NCI-H2029 treated with DMSO at 0.1 percent for 48 hours (cell line): ENCODE measurements at regions not wholly inside any gene's neighbourhood (a gene's known extent, or its start where the extent isn't known, plus 50 kb on each side); places are given as distances from the start of the nearest gene placed in this dataset.
"Not testable (repeated sequence)": the region's sequence is repeated elsewhere in the genome, so short reads cannot be mapped to it uniquely, and the experiment has no call there.

Experiments used
- DNase-seq: peaks from one replicate; lab custom pipeline; 2025; lab: John Stamatoyannopoulos, UW

DNA sequence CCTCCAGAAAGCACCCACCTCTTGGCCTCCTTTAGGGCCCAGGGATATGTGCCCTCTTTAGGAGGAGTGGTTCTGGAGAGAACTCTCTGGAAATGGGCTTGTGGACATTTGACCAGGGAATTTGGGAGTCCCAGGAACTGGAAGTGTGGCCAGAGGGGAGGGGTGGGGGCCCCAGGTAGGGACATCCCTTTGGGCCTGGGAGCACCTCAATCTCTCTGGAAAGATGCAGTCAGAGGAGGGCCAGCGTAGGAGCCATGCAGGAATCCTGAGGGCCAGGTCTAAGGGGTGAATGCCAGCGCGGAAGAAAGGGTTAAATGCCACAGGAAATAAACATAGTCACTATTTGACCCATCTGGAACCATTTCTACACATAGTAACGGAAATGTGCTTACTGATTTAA is 50.3 kb upstream of the ITGA11 start:
- no peak for DNase-seq

DNA sequence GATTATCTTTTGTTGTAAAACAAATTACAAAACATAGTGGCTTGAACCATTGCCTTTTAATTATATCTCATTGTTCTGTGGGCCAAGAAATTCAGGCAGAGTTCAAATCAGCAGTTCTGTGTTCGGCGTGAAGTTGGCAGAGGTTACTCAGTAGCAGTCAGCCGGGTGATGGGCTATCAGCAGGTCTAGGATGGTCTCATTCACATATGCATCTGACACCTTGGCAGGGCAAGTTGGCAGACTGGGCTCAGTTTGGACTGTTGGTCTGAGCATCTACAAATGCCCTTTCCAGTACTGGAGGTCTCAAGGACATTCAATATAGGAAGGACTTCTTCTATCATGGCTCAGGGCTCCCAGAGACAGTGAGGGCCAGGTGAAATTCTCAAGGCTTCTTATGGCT is 51.2 kb upstream of the ITGA11 start:
- no peak for DNase-seq

DNA sequence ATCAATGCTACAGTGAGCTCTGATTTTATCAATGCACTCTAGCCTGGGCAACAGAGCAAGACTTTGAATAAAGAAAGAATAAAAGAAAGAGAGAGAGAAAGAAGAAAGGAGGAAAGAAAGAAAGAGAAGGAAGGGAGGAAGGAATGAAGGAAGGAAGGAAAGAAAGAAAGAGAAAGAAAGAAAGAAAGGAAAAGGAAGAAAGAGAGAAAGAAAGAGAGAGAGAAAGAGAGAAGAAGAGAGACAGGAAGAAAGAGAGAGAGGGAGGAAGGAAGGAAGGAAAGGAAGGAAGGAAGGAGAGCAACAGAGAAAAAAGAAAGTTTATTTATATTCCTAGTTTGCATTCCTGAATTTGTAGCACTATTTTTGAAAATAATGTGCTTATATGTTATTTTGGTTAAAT is 52.3 kb upstream of the ITGA11 start:
- no peak for DNase-seq

DNA sequence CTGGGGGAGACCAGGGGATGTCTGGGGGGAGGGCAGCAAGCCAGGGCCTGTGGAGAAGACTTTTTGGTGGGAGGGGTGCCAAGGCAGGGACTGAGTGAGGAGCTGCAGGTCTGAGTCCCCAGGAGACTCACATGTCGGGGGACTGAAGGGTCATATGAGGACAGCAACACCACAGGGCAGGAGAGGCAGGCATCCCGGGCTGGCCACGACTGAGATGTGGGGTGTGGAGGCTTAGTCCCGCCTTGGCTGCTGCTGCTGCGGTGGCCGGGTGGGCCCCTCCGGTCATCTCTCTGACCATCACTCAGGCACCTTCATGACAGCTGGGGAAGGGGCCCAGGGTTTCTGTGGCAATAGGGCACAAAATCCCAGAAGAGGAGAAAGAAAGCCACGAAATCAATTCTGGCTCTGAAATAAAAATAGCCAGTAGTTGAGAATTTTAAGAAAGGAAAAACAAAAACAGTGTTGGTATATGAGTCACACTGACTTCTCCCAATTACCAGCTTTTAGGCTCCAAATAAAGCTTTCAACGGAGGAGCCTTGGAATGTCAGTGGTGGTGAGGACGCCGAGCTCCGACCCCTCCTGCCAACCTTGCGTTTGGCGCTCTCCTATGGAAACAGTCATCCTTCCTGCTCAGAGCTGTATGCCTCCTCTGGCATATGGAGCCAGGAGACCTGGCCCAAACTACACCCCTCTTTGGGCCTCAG is 52.9 kb upstream of the ITGA11 start:
- no peak for DNase-seq

DNA sequence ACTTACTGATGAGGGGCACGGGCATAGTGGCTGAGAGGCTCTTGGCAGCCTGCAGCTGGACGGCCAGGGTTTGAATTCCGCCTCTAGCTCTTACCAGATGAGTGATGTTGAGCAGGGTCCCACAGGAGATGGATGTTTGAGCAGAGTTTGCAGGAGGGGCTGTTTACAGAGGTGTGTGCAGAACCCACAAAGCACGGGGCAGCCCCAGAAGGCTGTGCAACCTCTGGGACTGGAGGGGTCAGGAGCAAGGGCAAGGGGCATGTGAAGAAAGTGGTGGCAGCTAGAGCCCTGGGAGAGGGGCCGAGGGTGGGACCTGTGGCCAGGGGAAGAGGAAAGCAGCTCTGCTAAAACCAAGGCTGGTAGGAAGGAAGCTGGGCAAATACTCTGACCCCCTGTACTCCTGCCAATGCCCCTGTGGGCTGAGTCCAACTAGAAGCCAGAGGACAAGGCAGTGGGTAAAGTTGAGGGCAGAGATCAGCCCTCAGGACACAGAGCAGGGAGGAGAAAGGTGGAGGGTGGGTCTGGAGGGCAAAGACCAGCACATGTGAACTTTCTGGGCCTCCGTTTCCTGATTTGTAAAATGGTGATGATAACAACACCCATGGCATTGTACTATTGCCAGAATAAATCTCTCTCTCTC is 53.9 kb upstream of the ITGA11 start:
- no peak for DNase-seq

DNA sequence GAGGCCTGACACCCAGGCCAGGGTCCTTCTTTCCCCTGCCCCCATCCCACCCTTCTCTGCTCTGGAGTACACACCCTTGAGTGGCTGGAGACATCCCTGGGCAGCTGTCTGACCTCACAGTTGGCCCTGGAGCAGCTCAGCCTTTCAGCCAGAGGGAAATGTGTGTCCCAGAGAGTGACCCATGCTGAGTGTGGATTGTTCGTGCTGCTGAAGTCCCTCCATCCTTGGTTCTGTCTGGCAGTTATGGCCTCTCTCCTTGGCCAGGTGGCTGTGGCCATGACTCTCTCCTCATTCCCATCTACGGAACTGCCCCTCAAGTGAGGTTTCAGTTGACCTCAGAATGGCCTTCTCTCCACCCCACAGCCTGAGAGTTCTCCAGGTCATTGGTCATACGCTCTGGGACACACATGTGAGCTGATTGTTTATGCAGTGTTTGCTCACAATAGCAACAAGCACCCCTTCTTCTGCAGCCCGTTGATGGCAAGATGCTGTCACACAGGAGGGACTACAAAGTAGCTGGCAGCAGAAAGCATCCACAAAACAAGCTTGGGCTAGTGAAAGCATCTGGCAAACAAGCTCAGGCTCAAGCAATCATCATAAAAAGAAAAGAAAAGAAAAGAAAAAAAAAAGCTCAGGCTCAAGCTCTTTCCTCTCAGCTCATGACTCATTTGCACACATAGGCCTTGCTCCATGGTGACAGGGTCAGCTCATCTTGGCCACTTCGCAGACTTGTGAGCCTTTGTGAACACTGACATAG is 55.3 kb upstream of the ITGA11 start:
- no peak for DNase-seq

DNA sequence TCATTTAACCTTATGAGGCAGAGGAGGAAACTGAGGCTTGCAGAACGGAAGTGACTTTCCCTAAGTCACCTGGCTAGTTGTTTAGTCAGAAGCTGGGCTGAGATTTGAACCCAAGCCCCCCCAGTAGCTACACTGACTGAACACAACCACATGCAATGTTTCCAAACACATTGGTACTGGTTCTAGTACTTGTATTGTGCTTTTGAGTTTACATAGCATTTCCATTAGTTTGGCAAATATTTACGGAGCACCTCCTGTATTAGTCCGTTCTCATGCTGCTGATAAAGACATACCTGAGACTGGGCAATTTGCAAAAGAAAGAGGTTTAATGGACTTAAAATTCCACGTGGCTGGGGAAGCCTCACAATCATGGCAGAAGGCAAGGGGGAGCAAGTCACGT is 56.3 kb upstream of the ITGA11 start:
- no peak for DNase-seq

DNA sequence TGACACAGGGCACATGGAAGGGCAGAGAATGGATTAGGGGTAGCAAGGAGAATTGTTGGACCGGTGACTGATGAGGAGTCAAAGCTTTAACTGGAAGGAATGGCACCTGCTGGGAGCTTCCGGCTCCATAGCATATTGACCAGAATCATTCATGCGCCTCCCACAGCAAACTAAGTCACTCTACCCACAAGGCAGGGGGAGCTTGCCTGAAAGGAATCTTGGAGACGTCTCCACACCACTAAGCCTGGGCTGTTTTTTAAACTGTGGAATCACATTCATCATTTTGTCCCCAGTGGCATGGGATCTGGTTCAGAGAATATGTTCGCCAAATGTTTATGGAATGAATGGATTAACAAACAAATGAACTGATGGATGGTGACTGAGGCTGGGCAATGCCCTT is 57.0 kb upstream of the ITGA11 start:
- DNase-seq = no peak

DNA sequence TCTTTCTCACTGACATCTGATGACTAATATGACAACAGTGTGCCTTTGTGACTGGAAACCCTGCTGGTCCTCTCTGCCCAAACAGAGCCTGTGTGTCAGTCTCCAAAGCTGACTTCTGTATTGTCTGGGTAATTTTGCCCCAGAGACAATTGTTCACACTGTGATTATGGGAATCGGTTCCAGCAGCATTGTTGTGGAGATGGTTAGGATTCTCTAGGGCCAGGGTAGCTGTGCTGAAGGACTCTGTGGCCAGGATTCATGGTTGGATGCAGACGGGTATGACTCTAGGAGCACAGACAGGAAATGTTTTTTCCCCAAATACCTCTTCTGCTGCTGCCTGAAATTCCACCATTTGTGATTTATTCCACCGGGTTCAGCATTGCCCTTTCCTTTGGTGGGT is 57.5 kb upstream of the ITGA11 start:
- no peak for DNase-seq

DNA sequence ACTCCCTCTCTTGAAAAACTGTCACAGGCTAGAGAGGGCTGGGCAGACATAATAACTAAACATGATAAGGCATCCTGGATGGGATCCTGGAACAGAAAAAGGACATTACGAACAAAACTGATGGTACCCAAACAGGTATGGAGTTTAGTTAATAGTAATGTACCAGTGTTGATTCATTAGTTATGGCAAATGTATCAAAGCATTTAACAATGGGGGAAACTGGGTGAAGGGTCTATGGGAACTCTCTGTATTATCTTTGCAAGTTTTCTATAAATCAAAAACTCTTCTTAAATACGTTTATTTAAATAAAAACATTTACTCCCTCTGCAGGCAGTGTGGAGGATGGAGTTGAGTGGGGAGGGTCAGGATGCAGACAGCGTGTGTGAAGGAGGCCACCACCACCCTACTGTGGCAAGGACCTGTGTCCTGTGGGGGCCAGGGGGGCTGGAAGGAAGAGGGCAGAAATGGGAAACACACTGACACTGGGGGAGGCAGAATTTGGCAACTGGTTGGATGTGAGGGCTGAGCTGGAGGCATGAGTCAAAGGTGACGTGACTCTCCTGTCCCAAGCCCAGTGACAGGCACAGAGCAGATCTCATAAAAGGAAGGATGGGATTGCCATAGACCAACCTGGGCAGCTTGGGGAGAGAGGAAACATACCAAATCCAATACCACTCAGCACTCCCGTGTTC is 59.6 kb upstream of the ITGA11 start:
- no peak for DNase-seq

DNA sequence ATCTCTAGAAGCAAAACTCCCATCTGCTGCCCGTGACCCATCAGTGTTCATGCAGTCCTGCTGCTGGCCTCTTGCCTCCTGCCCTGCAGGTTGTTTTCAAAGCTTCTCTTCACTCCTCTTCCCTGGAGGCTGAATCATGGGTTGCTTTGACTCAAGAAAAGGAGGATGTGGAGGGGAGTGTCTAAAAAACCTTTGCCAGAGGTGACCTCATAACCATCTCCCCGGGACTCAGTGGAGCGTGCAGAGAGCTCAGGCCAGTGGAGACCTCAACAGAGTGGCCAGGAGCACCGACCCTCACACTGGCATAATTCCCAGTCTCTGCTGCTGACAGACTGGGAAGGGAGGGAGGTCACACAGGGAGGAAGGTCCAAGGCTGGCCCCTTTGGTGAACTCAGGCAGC is 60.9 kb upstream of the ITGA11 start:
- DNase-seq = no peak

DNA sequence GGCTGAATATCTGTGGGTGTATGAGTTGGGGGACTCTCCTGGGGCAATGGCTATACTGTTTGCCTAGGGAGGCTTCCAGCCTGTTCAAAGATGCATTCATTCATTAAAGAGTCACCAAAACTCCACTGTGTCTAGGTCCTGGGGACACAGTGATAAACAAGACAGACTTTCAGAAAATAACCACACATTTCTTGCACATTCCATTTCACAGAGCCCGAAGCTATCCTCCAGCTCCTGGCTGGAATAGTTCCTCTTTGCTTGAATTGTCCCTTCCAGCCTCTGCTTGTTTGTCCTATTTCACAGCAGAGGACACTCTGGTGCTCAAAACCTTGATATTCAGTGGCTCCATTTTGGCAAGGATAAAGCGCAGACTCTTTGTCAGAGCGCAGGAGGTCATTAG is 61.7 kb upstream of the ITGA11 start:
- DNase-seq = no peak

DNA sequence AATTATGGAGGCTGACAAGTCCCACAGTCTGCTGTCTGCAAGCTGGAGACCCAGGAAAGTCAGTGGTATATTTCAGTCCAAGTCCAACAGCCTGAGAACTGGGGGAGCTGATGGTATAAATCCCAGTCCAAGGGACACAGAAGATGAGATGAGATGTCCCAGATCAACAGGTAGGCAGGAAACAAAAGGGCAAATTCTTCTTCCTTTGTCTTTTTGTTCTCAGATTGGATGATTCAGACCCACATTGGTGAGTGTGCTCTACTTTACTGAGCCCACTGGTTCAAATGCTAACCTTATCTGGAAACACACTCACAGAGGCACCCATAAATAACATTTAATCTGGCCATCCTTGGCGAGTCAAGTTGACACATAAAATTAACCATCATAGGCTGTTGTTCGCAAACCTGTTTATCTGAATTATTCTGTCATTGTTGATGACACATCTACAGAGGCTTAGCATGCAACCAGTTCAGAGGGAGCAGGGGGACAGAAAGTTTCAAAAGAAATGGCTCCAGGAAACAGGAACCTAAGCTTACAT is 62.7 kb upstream of the ITGA11 start:
- no peak for DNase-seq

DNA sequence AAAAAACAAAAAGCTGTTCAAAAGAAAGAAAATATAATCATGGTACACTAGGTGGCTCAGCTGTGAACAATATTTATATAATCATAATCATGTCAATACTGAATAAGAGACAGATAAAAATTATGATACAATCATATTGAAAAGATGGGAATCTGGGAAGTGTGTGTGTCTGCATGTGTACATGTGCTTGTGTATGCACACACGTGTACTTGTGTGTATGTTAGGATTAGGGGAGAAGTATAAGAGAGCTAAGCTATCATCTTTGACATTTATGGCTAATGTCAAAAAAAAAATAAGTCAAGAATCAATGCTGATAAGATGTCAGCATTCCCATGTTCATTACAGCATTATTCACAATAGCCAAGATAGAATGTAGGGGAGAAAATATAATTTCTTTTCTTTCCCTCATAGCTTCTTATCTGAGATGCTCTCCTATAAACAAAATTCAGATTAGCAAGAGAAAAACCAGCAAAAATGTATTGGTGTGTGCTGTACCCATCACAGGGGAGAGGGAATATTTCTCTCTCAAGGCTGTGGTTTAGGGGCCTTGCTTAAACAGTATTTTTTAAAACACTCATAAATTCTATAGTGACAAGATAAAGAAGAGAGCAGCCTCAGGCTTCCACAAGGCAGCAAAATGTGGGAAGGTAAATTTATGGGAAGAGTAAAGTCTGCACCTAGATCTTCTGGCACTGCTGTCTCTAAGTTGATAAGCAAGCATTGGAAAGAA is 63.4 kb upstream of the ITGA11 start:
- DNase-seq = no peak

DNA sequence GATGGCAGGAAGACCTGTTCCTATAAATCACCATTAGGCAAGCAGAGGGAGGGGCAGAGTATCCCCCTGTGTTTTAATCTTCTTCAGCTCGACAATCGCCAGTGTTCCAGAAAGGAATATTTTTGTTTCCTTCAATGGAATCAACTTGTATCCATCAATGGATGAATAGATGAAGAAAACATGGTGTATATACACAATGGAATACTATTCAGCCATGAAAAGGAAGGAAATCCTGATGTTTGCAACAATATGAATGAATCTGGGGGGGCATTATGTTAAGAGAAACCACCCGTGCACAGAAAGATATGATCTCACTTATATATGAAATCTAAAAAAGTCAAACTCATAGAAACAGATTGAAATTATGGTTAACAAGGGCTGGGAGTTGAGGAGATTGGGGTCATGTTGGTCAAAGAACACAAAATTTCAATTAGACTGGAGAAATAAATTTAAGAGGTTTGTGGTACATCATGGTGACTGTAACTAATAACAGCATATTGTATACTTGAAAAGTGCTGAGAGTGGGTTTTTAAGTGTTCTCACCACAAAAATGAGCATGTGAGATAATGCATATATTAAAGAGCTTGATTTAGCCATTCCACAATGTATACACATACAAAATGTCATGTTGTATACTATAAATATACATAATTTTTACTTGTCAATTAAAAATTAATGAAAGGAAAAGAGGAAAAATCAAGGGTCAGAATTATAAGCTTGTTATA is 64.2 kb upstream of the ITGA11 start:
- no peak for DNase-seq

DNA sequence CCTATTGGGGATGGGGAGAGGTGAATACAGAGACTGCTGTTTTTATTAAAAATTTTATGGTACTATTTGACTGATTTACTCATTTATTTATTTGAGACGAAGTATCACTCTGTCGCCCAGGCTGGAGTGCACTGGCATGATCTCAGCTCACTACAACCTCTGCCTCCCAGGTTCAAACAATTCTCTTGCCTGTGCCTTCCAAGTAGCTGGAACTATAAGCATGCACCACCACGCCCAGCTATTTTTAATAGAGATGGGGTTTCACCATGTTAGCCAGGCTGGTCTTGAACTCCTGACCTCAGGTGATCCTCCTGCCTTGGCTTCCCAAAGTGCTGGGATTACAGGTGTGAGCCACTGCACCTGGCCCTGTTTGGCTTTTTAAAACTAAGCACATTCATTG is 64.8 kb upstream of the ITGA11 start:
- DNase-seq = not testable (repeated sequence)

DNA sequence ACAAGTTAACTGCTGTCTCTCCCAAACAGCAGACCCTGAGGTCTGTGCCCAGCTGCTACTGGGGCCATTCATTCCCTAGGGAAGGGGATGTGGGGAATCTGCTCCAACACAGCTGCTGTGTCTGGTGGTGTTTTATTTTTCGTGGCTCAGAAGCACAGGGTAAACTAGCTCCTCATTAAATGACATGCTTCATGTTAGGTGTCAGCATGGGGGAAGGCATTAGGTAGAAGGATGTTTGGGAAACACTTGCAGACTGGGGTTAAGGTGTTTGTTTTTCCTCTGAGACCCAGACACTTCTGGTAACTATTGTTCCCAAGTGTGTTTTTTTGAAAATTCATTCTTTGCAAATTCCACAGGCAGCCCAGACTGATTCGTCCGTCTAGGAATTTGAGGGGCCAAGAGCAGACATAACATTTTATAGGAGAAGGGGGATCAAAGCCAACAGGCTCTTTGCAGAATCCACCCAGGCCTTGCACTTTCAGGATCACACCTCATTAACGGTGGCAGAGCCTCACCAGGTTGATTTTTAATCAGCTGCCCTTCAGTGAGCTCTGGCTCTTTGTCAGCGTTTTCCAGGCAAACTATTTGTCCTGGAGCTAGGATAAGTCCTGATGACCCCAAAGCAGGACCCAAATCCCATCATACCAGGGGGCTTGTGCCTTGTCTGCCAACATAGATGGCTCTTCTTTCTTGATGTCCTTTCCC is 65.4 kb upstream of the ITGA11 start:
- no peak for DNase-seq

DNA sequence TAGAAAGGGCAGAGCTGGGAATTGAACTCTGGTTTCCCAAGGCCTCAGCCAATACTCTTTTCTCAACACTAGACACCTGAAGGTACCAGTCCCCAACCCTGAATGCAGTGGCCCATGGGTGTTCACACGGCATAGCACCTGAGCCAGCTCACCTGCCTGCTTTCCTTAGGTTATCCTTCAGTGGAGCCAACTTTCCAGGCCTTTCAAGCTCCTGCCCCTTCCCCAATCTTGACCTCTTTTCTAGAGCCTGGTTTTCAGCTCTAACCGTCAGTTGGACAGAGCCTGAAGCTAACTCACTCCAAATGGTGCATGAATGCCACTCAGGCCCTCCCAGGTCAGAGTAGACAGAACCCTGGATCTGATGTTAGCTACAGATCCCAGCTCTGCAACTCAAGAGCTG is 66.1 kb upstream of the ITGA11 start:
- no peak for DNase-seq

DNA sequence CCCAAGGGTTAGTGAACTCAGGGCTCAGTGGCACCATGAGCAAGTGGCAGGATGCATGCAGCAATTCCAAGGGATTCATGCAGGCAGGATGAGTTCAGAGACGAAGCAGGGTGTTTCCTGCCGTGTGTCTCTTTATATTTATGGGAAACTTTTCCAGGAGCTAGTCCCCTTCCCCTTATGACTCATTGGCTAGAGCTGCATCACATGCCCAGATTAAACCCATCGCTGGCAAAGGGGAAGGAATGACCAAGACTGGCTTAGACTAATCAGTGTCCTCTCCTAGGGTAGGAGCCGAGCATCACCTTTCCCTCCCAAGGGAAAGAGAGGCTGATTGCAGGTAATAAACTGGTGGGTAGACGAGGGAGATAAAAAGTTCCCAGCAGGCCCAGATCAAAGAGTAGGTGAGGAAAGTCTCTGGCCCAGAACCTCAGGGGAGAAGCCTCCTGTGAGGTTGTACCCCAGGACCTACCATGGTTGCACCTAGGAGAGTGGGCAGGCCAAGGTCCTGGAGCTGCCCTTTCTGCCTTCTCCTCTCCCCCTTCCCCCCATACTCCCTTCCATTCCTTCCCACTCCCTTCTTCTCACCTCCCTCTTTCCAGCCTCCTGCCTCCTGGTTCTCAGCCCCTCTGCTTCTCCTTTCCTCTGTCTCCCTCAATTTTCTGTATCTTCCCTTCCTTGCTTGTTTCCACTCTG is 67.8 kb upstream of the ITGA11 start:
- DNase-seq = no peak
